HepG2 (cell line): ENCODE measurements at regions not wholly inside any gene's neighbourhood (a gene's known extent, or its start where the extent isn't known, plus 50 kb on each side); places are given as distances from the start of the nearest gene placed in this dataset.

Source experiments
- ATAC-seq: fragments of 200-7000 bp; cut with Tn5 transposase; 3 replicates; pipeline ENCODE4 v1.9.1; 2020; ENCODE audit warnings: mild to moderate bottlenecking, moderate library complexity
- BruUV-seq: library from RNA; stranded (reverse); fragments of 400-500 nt; replicated peaks from 2 replicates; lab custom pipeline; 2021; lab: Mats Ljungman, UMichigan
- CTCF ChIA-PET: fragments of 300-600 bp; formaldehyde crosslinking; extraction: SDS; loops from one replicate; lab custom pipeline; 2021; ENCODE audit warnings: low total read pairs, inconsistent platforms, low intra/inter-chr PET ratio; lab: Yijun Ruan, JAX
- POLR2A ChIA-PET: fragments of 350-600 bp; sonication (Branson Sonifier 250); formaldehyde crosslinking; loops from one replicate; lab custom pipeline; 2020; ENCODE audit warnings: antibody characterized with exemption, inconsistent platforms; lab: Yijun Ruan, JAX
- DNase-seq: peaks from one replicate; pipeline ENCODE4 v3.0.0-alpha.2; 2015; ENCODE audit warnings: low spot score
- FAIRE-seq: peaks from 3 replicates; lab custom pipeline; 2011; peaks lifted over from hg19 to GRCh38; lab: Jason Lieb, UNC
- H2AFZ ChIP-seq: one replicate; pipeline ENCODE4 v1.6.1; 2011; ENCODE audit warnings: low read length, inconsistent platforms
- H3K27ac ChIP-seq: fragments of 300-600 bp; 3 replicates; pipeline ENCODE4 v1.8.0; 2011; ENCODE audit warnings: mixed run types, mild to moderate bottlenecking, mixed read lengths, low read length, inconsistent platforms; ENCODE audit not compliant: insufficient read depth; ENCODE audit errors: extremely low read length
- H3K27me3 ChIP-seq, 2 experiments: fragments of 200-600 bp in 1 of 2; 2 replicates in 1 of 2; 3 replicates in 1 of 2; pipeline versions ENCODE4 v1.6.0 to v1.8.0; 2011; ENCODE audit warnings: low read length in 2 of 2, mild to moderate bottlenecking in 2 of 2, moderate library complexity in 2 of 2, inconsistent platforms in 1 of 2; ENCODE audit not compliant: insufficient read depth in 2 of 2, control insufficient read depth in 1 of 2
- H3K36me3 ChIP-seq, 2 experiments: fragments of 200-600 bp in 1 of 2; replicated peaks in 1 of 2; 2 replicates in 1 of 2; 3 replicates in 1 of 2; pipeline versions ENCODE4 v1.5.1 to v1.8.0; 2011; ENCODE audit warnings: low read length in 2 of 2, inconsistent platforms in 1 of 2; ENCODE audit not compliant: insufficient read depth in 2 of 2, control insufficient read depth in 1 of 2
- H3K4me1 ChIP-seq: 2 replicates; pipeline ENCODE4 v1.5.1; 2012; ENCODE audit warnings: low read length, inconsistent platforms; ENCODE audit not compliant: insufficient read depth
- H3K4me2 ChIP-seq: 2 replicates; pipeline ENCODE4 v1.6.0; 2011; ENCODE audit warnings: low read depth, low read length, inconsistent platforms
- H3K4me3 ChIP-seq, 3 experiments: fragments of 200-600 bp in 1 of 3; sonication (generic), shearing (Covaris generic) in 1 of 3; replicated peaks in 1 of 3; 2 replicates each; pipeline ENCODE4 v1.5.1; 2011 to 2016; ENCODE audit warnings: low read length in 3 of 3, inconsistent platforms in 2 of 3, low read depth in 2 of 3, mild to moderate bottlenecking in 2 of 3, control low read depth in 1 of 3, mixed read lengths in 1 of 3; ENCODE audit not compliant: insufficient read depth in 1 of 3
- H3K79me2 ChIP-seq: one replicate; pipeline ENCODE4 v1.6.1; 2011; ENCODE audit warnings: low read length, inconsistent platforms; ENCODE audit not compliant: insufficient read depth
- H3K9ac ChIP-seq: 2 replicates; pipeline ENCODE4 v1.6.0; 2011; ENCODE audit warnings: mild to moderate bottlenecking, low read depth, low read length, inconsistent platforms; ENCODE audit not compliant: insufficient read depth
- H3K9me3 ChIP-seq: 2 replicates; pipeline ENCODE4 v1.5.1; 2012; ENCODE audit warnings: mild to moderate bottlenecking, low read length
- H4K20me1 ChIP-seq: 2 replicates; pipeline ENCODE4 v1.6.0; 2011; ENCODE audit warnings: inconsistent platforms, mild to moderate bottlenecking, low read length, moderate library complexity; ENCODE audit not compliant: insufficient read depth
- CREB1 ChIP-seq, 2 experiments: fragments of 450-650 bp in 1 of 2; IDR thresholded peaks; 2 replicates each; pipeline ENCODE4 v1.6.1; 2016 to 2017; ENCODE audit warnings: control low read depth in 1 of 2, mild to moderate bottlenecking in 1 of 2, missing compliant biosample characterization in 1 of 2, missing genetic modification characterization in 1 of 2
- MEIS1 ChIP-seq: sonication (generic); formaldehyde crosslinking; IDR thresholded peaks from 2 replicates; pipeline ENCODE4 v1.9.0; 2021; ENCODE audit warnings: mild to moderate bottlenecking, missing genetic modification reagents, moderate library complexity, borderline replicate concordance
- NPAS2 ChIP-seq: sonication (generic); formaldehyde crosslinking; IDR thresholded peaks from 2 replicates; pipeline ENCODE4 v1.8.0; 2022; ENCODE audit warnings: mild to moderate bottlenecking, missing genetic modification reagents, borderline replicate concordance
- PHF5A ChIP-seq: IDR thresholded peaks from one replicate; pipeline ENCODE4 v1.6.1; 2018; ENCODE audit warnings: low read depth, missing genetic modification reagents; ENCODE audit not compliant: unreplicated experiment
- RARA ChIP-seq: IDR thresholded peaks from 2 replicates; pipeline ENCODE4 v1.6.1; 2016; ENCODE audit warnings: missing genetic modification reagents, missing compliant biosample characterization
- SP1 ChIP-seq, 2 experiments: fragments of 450-650 bp in 1 of 2; sonication (generic) in 1 of 2; formaldehyde crosslinking in 1 of 2; IDR thresholded peaks; 2 replicates each; pipeline versions ENCODE4 v1.4.0 to v1.6.1; 2016 to 2020; ENCODE audit warnings: missing genetic modification reagents in 1 of 2
- ZNF136 ChIP-seq: sonication (generic); formaldehyde crosslinking; IDR thresholded peaks from 2 replicates; pipeline ENCODE4 v1.8.1; 2022; ENCODE audit warnings: low read depth, mild to moderate bottlenecking, moderate library complexity, missing genetic modification reagents
- ZNF382 ChIP-seq: sonication (generic); formaldehyde crosslinking; IDR thresholded peaks from 2 replicates; pipeline ENCODE4 v1.5.0; 2020; ENCODE audit warnings: missing genetic modification reagents, mild to moderate bottlenecking, borderline replicate concordance
- WGBS: methylation state at CpG from one replicate; pipeline ENCODE4 v1.1.6; 2017; ENCODE audit warnings: low lambda C conversion rate; 5-methylcytosine and 5-hydroxymethylcytosine counted together
- in situ Hi-C: cut with HindIII; loops from 2 replicates; pipeline ENCODE4 v1.10.0; 2017; ENCODE audit warnings: low pct_unique_long_range_greater_than_20kb; ENCODE audit not compliant: extremely low pct_ligation_motif_present
- intact Hi-C: fragments of 100-400 bp; cut with micrococcal nuclease; formaldehyde crosslinking; loops from one replicate; pipeline ENCODE4 v1.10.0; 2022; ENCODE audit not compliant: unreplicated experiment
- TF ChIP-seq, protein P1 (sequence below): sonication (generic); formaldehyde crosslinking; IDR thresholded peaks from 2 replicates; pipeline ENCODE4 v1.4.0; 2020; ENCODE audit warnings: mild to moderate bottlenecking, missing genetic modification reagents
- TF ChIP-seq, protein P2 (sequence below): sonication (generic); formaldehyde crosslinking; IDR thresholded peaks from 2 replicates; pipeline ENCODE4 v1.5.1; 2020; ENCODE audit warnings: missing genetic modification reagents, mild to moderate bottlenecking, borderline replicate concordance
- TF ChIP-seq, protein P3 (sequence below): sonication (generic); formaldehyde crosslinking; IDR thresholded peaks from 2 replicates; pipeline ENCODE4 v1.4.0; 2020; ENCODE audit warnings: missing genetic modification reagents, borderline replicate concordance

DNA sequence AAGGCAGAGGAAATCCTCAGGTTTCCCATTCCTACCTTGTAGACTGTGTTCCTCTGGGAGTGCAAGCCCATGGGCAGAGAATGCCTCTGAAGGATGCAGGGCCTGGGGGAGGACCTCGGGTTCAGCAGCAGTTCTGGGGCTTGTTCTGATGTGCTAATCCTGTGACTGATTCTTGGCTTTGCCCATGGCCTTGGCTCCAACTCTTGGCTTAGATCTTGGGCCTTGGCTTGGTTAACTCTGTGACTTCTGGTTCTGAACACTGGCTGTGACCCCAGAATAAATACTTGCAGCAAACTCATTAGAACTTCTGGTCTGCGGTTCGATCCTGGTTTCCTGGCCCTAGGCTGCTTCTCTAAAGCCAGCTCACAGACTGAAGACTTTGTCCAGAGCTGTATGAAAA is 366.9 kb upstream of the ZEB2 start:
- in situ Hi-C loops: no loop called here
- ChIA-PET POLR2A (no interaction called here), CTCF (no interaction called here)
- H3K36me3 ChIP-seq: no peaks in the 10 kb centered on the region
- H3K9ac ChIP-seq: no peak overlapping the region
- H3K4me2 ChIP-seq: no peak overlapping the region
- no peaks in the 10 kb centered on the region for H3K4me1 ChIP-seq
- BruUV-seq: no TSS peak
- no peaks in the 10 kb centered on the region for H4K20me1 ChIP-seq
- no peaks in the 10 kb centered on the region for H3K79me2 ChIP-seq
- H2AFZ ChIP-seq: no peak overlapping the region
- no peak overlapping the region for H3K27ac ChIP-seq
- no peaks in the 10 kb centered on the region for H3K9me3 ChIP-seq
- intact Hi-C loops: no loop called here
- 7% methylated on average over 3 of the region's 3 CpGs for WGBS
- no peak for DNase-seq
- no peak overlapping the region for H3K4me3 ChIP-seq
- H3K27me3 ChIP-seq: no peaks in the 10 kb centered on the region
- no peak for FAIRE-seq
- no peak for ATAC-seq
- TF ChIP-seq PHF5A (CRISPR knock-in tag): no peak
- TF ChIP-seq, protein P1, sequence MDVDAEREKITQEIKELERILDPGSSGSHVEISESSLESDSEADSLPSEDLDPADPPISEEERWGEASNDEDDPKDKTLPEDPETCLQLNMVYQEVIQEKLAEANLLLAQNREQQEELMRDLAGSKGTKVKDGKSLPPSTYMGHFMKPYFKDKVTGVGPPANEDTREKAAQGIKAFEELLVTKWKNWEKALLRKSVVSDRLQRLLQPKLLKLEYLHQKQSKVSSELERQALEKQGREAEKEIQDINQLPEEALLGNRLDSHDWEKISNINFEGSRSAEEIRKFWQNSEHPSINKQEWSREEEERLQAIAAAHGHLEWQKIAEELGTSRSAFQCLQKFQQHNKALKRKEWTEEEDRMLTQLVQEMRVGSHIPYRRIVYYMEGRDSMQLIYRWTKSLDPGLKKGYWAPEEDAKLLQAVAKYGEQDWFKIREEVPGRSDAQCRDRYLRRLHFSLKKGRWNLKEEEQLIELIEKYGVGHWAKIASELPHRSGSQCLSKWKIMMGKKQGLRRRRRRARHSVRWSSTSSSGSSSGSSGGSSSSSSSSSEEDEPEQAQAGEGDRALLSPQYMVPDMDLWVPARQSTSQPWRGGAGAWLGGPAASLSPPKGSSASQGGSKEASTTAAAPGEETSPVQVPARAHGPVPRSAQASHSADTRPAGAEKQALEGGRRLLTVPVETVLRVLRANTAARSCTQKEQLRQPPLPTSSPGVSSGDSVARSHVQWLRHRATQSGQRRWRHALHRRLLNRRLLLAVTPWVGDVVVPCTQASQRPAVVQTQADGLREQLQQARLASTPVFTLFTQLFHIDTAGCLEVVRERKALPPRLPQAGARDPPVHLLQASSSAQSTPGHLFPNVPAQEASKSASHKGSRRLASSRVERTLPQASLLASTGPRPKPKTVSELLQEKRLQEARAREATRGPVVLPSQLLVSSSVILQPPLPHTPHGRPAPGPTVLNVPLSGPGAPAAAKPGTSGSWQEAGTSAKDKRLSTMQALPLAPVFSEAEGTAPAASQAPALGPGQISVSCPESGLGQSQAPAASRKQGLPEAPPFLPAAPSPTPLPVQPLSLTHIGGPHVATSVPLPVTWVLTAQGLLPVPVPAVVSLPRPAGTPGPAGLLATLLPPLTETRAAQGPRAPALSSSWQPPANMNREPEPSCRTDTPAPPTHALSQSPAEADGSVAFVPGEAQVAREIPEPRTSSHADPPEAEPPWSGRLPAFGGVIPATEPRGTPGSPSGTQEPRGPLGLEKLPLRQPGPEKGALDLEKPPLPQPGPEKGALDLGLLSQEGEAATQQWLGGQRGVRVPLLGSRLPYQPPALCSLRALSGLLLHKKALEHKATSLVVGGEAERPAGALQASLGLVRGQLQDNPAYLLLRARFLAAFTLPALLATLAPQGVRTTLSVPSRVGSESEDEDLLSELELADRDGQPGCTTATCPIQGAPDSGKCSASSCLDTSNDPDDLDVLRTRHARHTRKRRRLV (CRISPR knock-in tag): no peak
- no peak for TF ChIP-seq ZNF136 (CRISPR knock-in tag)
- TF ChIP-seq, protein P2, sequence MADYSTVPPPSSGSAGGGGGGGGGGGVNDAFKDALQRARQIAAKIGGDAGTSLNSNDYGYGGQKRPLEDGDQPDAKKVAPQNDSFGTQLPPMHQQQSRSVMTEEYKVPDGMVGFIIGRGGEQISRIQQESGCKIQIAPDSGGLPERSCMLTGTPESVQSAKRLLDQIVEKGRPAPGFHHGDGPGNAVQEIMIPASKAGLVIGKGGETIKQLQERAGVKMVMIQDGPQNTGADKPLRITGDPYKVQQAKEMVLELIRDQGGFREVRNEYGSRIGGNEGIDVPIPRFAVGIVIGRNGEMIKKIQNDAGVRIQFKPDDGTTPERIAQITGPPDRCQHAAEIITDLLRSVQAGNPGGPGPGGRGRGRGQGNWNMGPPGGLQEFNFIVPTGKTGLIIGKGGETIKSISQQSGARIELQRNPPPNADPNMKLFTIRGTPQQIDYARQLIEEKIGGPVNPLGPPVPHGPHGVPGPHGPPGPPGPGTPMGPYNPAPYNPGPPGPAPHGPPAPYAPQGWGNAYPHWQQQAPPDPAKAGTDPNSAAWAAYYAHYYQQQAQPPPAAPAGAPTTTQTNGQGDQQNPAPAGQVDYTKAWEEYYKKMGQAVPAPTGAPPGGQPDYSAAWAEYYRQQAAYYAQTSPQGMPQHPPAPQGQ (CRISPR knock-in tag): no peak
- TF ChIP-seq NPAS2 (CRISPR knock-in tag): no peak
- TF ChIP-seq, protein P3, sequence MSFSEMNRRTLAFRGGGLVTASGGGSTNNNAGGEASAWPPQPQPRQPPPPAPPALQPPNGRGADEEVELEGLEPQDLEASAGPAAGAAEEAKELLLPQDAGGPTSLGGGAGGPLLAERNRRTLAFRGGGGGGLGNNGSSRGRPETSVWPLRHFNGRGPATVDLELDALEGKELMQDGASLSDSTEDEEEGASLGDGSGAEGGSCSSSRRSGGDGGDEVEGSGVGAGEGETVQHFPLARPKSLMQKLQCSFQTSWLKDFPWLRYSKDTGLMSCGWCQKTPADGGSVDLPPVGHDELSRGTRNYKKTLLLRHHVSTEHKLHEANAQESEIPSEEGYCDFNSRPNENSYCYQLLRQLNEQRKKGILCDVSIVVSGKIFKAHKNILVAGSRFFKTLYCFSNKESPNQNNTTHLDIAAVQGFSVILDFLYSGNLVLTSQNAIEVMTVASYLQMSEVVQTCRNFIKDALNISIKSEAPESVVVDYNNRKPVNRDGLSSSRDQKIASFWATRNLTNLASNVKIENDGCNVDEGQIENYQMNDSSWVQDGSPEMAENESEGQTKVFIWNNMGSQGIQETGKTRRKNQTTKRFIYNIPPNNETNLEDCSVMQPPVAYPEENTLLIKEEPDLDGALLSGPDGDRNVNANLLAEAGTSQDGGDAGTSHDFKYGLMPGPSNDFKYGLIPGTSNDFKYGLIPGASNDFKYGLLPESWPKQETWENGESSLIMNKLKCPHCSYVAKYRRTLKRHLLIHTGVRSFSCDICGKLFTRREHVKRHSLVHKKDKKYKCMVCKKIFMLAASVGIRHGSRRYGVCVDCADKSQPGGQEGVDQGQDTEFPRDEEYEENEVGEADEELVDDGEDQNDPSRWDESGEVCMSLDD: no peak
- TF ChIP-seq MEIS1 (CRISPR knock-in tag): no peak
- TF ChIP-seq ZNF382 (CRISPR knock-in tag): no peak
- no peak for TF ChIP-seq RARA
- TF ChIP-seq CREB1 (IDR thresholded peaks at IDR 0.05): no peak
- no peak for TF ChIP-seq CREB1 (CRISPR knock-in tag; IDR thresholded peaks at IDR 0.05)
- no peak for TF ChIP-seq SP1 (IDR thresholded peaks at IDR 0.05)
- TF ChIP-seq SP1 (CRISPR knock-in tag; IDR thresholded peaks at IDR 0.05): no peak
